ENCODE measurements at regions not wholly inside any gene's neighbourhood (a gene's known extent, or its start where the extent isn't known, plus 50 kb on each side); places are given as distances from the start of the nearest gene placed in this dataset.

DNA sequence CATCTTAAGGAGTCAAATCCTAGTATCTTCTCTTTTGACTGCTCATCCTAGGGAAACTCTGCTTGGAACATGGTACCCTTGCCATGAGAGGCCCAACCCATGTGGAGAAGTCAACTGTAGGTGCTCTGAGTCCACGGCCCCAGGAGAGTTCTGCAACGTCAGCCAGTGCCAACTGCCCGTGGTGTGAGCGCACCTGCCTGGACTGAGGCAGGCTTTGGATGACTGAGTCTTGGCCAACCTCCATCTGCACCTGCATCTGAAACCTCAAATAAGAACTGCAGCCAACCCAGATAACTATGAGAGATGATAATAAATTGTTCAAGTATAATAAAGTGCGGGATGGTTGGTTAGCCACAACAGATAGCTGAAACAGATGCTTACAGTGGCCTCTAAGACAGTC, 772.0 kb downstream of the TRIML1 start:
- TF ChIP-seq POLR2A (IDR thresholded peaks at IDR 0.05), result no peak
- TF ChIP-seq CTCF (IDR thresholded peaks at IDR 0.05), result no peak
- TF ChIP-seq EP300 (IDR thresholded peaks at IDR 0.05), result no peak
